HG02852 (cell line): ENCODE measurements at regions not wholly inside any gene's neighbourhood (a gene's known extent, or its start where the extent isn't known, plus 50 kb on each side); places are given as distances from the start of the nearest gene placed in this dataset.

Source experiments
- ATAC-seq: cut with Tn5 transposase; IDR thresholded peaks from one replicate; pipeline ENCODE4 v1.9.1; 2021; ENCODE audit warnings: mild to moderate bottlenecking, moderate library complexity; ENCODE audit not compliant: unreplicated experiment

DNA sequence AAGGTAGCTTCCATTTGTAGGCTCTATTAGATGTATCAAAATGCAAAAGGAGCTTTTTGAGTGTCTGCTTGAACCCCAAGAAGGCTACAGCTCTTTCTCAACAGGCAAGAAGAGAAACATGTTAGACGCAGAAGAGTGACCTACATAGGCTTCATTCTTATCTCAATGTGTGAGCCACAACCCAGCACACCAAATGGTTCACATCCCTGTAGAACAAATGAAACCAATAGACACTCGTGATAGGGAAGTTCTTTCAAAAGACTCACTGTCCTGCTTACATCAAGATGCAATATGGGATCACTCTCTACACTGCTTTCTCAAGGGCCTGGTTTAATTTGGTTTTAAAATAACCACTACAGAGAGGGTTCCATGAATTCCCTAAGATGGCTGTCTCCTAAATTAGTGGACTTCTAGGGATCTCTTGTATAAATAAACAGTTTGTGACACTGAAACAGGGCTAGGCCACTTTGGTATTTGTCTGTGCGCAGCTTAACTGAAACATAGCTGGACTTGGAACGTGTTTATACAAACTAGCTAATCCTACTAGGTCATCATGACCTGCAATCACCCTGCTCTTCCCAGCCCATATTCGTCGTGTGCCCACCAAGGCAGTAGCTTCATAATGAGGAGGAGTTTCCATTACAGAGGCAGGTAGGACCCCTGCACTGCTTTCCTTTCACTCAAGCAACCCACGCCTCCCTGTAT, 225.4 kb upstream of the PREP start:
- no peak for ATAC-seq

DNA sequence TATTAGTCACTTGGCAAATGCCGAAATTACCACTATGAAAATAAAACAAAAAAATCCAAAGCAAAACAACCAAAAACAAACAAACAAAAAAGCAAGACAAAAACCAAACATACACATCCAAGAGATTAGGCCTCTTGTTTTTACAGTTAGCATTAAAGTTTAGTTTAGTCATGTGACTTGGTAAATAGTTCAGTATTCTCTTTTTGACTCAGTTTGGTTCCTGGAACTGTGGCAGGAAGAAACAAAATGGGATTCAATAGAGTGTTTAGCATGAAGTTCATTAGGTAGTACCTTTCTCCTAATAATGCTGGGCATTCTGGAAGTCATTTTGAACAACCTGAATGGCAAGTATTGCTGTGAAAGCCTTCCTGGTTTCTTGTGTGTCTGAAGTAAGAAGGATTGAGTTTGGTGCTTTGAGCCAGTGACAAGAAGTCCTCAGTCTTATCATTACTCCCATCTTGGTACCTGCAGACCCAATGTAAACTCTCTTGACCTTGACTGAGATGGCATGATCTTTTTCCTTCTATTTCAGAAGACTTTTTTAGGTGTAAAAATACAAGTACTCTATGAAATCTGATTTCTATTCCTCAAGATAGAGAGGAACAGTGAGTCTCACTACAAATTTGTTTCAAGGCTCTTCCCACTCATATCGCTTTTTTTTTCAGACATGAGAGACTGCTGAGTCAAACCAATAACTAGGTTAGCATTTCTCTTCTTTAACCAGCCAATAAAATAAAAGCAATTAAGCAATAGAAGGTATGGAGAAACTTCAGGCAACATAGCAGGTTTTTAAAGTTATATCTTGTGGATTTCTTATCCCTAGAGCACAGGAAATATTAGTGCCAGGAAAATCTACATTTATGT, 223.6 kb upstream of the PREP start:
- ATAC-seq = no peak

DNA sequence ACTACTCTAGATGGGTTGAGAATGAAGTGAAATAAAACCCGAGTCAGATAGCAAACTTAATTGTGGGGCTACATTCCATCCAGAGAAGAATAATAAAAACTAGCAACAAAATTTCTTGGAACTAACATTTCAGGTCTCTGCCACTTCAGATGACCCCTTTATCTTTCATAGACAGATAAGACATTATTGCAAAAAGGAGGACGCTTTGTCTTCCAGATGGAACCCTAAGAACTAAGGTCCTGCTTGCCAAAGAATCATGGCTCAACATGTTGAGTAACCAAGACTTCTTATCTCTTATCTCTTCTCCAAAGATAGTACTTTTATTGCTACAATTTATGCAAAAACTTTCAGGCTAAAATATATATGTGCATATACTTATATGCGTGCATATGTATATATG, 221.1 kb upstream of the PREP start:
- no peak for ATAC-seq

DNA sequence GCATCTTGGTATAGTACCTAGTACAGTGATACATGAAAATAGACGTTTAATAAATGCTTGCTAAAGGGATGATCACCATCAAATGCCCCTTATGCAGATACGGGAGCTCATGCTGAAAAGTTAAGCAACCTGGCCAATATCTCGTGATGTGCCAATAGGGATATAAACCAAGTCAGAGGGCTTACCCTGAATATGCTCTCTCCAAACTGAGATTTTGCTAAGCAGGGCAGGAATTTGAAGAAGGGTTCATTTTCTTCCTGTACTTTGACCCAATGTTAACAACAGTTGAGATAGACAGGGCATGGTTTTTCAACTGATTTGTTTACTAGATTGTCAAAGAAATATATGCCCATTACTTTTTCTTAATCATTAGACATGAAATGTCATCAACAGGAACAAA, 219.3 kb upstream of the PREP start:
- no peak for ATAC-seq

DNA sequence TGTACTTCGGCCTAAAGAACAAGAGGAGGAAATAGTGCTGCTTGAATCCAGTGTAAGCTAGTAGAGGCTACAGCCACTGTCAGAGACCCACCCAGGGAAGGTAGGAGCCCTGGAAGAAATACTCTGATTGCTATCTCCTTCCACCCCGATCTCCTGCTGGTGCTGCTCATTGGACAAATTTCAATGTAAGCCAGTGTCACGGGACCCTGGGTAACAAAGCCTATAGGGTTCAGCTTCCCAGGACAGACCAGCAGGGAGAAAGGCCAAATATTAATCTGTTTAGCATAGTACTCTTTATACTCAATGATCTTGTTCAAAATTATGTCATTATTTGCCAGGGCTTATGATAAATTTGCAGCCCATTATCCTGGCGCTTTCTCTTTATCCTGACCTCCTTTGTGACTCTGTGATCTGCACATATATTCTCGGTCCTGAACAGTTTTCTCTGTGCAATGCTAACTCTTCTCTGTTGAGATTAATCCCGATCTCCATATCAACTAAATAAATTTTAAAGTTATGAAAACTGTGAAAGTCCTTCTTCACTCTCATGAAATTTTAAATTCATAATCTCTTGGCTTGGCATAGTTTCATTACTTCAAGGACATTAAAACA, 218.8 kb upstream of the PREP start:
- no peak for ATAC-seq

DNA sequence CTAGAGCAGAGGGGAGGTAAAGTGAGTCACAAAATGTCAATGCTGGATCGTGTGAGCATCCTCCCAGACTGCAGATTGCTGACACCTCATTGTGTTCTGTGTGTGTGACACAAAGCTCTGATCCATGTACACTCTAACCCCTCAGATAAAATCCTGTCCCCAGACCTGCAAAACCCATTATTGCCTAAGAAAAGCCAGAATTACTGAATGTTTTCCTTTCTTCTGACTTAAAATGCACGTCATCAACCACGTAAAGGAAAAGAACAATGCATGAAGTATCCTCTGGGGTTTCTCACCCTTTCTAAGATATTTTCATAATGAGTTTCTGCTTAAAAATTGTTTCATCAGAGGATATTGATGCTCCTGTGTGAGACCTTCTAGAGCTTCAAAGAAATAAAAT, 218.0 kb upstream of the PREP start:
- ATAC-seq = no peak

DNA sequence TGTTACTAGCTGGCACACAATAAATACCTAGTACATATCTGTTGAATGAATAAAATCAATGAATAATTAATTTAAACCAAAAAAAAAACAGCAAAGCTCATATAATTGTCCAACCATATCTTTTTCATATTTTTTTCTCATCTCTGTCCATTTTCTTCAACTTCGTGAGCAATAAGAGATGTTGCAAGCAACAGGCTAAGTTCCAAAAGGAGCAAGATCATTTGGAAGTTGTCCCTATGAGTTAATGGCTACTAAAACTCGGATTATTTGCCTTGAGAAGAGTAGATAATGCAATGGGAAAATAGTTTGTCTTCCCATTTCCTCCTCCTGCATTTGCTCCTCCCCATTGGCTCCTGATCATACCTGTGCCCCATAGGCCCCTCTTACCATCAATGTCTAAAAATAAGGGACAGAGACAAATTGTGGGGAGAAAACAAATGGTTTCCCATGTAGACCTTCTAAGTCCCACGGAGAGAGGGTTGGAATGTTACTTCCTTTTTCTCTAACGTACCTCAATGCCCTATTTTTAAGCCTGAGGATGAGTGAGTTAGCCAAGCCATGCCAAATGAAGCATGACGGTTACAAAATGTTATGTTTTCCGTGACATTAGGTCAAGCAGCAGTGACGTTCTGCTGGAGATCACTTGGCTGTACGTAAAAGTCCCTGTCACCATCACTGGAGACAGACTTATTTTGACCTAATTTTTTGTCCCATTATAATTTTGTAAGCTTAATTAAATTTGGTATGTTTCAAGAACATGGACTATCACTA, 217.3 kb upstream of the PREP start:
- ATAC-seq = no peak

DNA sequence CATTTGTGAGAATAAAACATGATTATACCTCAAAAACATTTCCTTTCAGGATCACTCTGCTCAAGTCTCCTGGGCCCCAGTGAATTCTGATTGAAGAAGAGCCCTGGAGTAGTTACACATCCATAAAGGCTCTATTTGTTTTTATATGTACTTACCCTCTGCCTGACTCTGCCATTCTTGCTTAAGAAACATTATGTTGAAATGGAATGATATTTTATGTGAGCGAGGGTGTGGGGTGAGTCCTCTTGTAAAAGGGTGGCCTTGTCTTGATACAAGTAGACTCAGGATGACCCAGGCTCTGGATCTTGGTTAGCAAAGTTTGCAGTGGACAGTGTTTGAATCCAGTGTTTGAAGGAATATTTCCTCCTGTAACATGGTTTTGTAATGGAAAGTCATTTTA, 215.4 kb upstream of the PREP start:
- no peak for ATAC-seq

DNA sequence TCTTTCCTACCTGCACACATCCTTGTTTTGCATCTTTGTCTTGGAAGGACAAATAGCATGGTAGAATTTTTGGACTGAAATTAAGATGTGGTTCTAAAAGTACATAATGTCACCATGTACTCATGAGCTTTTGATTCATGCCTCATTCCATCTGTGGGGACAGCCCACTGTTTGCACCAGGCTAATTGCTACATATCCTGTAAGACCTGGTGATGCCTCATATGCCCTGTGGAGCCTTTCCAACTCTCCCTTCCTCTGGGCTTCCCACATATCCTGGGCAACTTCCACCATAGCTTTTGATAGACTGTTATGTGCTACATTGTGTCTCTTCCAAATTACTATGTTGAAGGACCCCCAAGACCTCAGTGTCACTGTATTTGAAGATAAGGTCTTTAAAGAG, 213.6 kb upstream of the PREP start:
- no peak for ATAC-seq

DNA sequence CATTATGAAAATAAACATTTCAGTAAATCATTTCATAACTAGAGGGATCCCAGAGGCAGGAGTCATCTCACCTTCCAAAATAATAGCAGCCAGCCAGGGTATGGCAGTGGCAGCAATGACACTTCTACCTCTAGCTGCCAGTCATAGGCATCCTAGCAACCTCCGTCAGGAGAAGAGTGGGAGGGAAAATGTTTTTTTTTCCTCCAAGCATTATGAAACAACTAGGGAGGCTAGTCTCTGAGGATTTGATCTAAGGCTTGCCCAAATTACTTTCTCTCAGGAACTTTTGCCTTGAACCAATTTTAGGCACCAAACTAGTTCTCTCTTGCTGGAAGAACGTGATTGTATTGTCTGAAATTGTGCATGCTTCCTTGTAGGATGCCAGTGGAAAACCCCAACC, 208.7 kb upstream of the PREP start:
- ATAC-seq = no peak

DNA sequence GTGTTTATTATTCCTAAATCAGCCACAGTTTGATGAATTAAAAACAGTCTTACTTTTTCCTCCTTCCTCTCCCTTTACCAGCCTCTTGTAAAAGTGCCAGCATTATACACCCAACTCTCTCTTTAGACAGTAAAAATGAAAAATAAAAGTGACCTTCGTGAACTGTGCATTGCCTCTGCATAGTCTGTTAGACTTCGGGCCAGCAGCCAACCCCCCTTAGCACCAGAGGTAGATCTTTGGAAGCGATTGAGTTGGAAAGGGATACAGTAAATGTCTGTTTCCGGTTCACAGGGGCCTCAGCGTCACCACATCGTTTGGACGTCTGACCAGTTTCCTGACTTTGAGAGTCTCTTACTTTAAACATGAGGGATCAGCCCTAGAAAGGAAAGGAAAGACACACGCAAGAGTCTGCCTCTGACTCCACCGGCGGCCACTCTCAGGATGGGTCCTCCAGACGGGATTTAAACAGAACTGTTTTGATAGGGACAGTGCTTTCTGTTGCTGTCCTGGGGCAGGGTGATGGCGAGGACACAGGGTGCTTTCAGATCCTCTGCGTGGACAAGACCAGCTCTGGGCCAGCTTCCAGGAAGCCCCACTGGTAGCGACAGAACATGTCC, 206.6 kb upstream of the PREP start:
- ATAC-seq = no peak

DNA sequence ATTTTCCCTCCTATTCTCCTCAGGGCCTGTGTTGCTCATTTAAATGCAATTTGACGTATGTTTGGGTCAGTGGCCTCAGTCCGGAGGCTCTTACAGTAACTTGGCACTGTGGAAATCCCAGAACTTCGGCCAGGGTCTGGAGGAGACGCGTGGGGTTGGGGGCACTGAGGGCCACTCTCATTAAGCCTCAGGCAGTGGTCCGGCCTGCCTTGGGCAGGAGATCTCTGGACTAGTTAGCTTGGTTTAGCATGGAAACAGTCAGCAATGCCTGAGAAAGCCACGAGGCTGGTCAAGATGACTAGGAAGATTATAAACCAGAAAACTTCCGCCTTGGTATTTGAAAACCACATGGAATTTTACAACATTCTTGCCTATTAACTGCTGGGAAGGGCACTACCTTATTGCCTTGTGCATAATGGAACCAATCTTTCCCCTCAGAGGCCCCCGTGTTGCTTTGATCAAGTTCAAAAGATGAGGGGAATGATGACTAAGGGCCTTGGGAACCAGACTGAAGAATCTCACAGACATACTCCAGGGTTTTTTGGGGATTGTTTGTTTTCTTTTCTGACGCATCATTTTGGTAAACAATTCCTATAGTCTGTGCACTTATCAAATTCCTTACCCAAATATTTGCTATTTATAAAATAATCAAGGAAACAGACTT, 206.0 kb upstream of the PREP start:
- ATAC-seq = no peak

DNA sequence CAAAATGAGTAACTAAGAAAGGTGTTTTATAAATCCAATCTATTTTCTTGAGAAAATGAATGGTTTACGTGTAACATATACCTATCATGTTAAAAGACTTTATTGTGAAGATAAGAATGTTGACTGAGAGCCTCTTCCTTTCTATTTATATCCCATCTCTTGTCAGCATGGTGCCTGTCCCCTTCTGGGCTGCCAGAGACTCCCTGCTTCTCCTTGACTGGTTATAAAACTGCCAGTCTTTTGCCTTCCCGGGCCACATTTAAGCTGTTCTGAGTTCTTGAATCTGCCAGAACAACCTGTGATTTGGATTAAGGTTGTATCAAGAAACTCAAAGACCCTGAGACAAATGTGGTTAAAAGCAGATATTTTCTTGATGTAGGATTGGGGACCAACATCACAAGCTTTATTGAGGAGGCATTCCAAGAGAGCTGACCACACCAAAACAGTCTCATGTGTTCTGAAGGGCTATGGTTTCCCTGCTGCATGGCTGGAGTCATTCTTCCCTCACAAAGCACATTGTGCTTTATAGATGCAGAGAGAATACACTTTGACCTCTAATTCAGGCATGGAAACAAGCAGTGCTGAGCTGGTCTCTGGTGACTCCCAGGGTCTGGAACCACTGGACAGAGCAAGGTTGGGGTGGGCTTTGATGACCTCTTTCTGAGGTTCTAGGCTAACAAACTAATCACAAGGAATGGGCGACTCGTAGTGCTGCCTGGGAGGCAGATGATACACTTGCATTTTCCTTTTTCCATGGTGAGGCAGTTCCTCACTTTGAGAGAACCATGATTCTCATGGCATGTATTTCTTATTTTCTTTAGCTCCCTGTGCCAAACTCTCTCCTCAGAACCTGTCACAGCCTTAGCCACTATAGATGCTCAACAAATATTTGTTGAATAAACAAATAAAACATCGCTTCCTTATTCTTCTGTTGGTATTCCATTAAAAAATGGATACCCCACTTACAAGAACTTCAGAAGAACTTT, 205.0 kb upstream of the PREP start:
- no peak for ATAC-seq

DNA sequence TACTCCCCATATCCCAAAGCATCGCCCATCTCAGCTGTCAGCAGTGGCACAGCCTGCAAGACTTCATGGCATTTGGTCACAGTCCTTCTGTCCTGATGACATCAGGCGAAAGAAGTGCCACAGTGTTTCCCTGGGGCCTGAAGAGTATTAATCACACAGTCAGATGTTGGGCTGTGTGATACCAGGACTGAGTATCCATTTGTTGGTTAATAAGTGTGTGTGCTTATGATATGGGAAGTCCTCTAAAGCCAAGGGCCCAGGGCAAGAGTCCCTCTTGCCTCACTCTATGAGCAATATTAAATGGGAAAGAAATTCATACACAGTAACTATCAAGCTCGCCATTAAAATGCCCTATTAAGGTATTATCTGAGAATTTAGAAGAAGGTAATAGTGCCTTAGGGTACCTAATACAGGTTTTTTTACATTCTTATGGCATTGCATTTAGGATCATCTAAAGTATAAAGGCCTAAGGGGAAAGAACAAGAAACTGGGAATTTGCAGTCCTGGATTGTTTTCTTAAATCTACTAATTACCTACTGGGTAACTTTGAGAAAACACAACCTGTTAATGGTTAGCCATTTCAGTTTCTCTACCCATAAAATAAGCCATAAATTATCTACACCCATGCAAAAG, 204.1 kb upstream of the PREP start:
- ATAC-seq = no peak

DNA sequence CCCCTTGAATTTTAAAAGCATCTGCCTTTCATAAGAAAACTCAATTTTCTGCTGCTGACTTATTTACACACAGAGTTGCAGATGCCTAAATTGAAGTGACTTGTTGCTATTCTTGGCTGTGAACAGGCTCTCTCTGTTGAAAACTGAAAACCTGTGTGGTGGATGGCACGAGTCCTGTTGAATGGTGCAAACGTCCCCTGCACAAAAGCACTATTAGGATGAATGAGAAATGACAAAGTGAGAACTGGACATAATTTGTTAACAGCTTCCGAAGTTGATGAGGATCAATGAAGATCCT, 201.7 kb upstream of the PREP start:
- ATAC-seq = no peak

DNA sequence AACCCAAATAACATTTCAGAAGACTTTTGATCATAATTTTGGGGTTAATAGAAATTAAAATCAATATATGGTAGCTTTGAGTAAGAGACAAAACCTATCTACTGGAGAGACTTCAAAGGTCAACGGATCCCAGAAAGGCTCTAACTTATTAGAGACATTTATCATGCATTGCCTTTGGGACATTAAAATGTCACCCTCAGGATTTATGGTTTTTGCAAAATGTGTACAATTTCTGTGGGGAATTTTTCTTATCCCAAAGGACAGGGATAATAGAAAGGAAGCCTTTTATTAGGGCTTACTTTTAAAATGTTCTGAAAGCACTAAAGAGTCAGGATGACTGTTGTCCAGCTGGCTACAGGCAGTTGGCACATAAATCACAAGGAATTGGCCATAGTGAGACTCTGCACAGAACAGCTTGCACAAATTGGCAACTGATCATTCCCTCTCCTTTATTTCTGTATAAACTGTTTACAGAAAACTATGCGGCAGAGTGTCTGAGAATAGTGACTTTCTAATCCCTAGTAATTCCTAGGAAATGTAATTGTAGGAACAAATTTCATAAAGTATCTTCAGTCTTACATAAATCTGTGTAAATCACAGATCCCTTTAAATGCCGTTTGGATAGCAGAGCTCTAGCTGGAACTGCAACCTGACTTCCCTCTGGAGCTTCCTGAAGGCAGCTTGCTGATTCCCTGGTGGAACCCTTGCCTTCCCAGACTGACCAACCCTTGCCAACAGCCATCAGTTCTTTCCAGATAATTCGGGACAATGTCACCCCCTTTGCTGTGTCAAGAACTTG, 201.1 kb upstream of the PREP start:
- ATAC-seq = no peak

DNA sequence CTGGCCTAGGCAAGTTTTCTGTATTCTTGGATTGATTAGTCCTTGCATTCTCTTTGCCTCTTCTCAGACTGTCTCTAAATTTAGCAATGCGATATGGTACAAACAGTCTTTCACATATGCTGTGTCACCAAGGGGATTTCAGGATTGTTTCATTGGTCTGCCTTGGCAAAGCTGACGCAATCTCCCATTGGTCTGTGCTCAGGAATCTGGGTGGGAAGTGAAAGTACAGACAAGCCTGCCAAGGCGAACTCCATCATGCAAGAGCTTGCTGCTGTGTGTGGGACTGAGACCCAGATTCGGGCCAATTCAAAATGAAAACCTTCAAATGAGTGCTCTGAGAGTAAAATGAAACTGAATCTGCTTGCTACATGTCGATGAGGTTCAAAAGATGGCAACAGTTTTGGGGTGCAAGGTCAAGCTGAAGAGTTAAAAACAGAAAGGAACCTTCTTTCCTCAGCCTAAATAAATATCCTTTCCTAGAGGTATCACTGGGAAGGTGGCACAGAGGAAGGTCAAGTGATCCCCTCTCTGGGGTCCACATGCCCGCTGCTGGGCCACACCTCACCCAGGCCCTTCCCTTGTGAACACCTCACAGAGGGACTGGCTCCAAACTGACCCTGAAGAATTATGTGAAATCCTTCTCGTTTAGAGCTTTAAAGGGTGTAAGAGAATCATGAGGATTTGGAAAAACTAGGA, 198.8 kb upstream of the PREP start:
- ATAC-seq = peak; percentile 96
